ENCODE measurements at regions not wholly inside any gene's neighbourhood (a gene's known extent, or its start where the extent isn't known, plus 50 kb on each side); places are given as distances from the start of the nearest gene placed in this dataset.

DNA sequence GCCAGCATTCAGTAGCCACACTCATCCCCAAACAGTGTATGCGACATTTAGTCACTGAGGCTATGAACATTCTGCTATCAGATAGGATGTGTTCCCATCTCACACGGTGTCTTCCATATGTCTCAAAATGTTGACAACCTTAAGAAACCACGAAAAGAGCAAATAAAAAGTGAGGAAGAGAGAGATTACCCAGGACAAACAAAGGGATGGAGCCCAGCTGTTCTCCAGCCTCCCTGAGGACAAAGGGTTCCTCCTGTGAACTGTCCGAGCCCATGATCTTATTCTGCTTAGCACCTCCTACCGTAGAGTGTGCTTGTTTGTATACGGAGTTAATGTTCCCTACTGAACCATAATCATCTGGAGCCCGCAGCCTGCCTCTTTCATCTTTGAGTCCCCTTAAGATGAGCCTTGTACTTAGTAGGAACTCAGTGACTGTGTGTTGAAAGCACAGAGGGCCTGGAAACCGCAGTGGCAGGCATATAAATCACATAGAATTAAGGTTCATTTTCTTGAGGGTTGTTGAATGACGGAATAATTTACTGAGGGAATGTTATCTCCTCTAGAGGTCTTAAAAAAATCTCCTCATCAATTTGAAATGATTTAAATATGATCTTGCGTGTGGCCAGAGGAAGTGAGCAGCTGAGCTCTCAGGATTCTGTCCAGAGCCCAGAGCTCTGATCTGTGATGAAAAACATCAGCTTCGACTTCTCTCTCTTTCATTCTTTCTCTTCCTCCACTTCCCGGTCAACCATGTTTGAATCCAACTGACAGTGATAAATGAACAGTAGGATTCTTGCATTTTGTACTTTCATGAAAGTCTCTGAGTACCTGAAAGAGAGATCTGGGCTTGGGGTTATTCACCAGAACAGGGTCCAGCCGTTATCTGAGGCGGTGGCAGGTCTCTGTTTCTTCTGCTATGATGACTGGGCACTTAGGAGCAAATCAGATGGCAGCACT, 200.5 kb downstream of the KLF5 start:
- H3K4me3 ChIP-seq, result peak overlapping the region in 1 of 4 donors; percentile 3
- TF ChIP-seq CTCF (IDR thresholded peaks at IDR 0.05) (no peak), EP300 (IDR thresholded peaks at IDR 0.05) (no peak), POLR2AphosphoS5 (IDR thresholded peaks at IDR 0.05) (no peak), POLR2A (IDR thresholded peaks at IDR 0.05; ENCODE audit: low read depth) (no peak)
- intact Hi-C loops (cut with DNase I), result no loop called here
- DNase-seq (ENCODE audit: extremely low spot score), result no peak
- H3K9me3 ChIP-seq, result no peaks in the 10 kb centered on the region
- no peaks in the 10 kb centered on the region for H3K27me3 ChIP-seq
- H3K4me1 ChIP-seq, result no peaks in the 10 kb centered on the region
- no peaks in the 10 kb centered on the region for H3K36me3 ChIP-seq
- WGBS, result 57% methylated on average over 14 of the region's 14 CpGs
- H3K27ac ChIP-seq (replicated peaks in 1 of 4), result no peak overlapping the region

DNA sequence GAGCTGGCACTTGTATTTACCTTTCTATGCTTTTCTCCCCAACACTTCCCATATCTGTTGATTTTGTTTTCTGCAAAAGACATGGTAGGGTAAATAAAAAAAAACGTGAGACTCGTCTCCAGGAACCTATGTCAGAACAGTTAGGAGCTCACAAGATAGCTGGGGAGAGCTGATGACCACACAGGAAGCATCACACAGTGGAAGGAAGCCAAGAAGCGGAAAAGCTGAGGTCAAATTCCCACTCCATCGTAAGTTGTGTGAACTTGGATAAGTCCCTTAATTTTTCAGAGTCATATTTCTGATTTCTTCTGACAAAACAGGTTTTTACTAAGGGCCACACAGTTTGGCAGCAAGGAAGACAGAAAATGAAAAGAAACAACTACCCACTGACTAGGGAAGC, 199.6 kb downstream of the KLF5 start:
- Histone ChIP-seq H3K4me3 (no peak overlapping the region), H3K9me3 (no peaks in the 10 kb centered on the region), H3K27me3 (no peaks in the 10 kb centered on the region), H3K36me3 (no peaks in the 10 kb centered on the region), H3K27ac (replicated peaks in 1 of 4) (no peak overlapping the region), H3K4me1 (no peaks in the 10 kb centered on the region)
- intact Hi-C loops (cut with DNase I), result no loop called here
- DNase-seq (ENCODE audit: extremely low spot score), result no peak
- TF ChIP-seq POLR2AphosphoS5 (IDR thresholded peaks at IDR 0.05) (no peak), CTCF (IDR thresholded peaks at IDR 0.05) (no peak), EP300 (IDR thresholded peaks at IDR 0.05) (no peak), POLR2A (IDR thresholded peaks at IDR 0.05; ENCODE audit: low read depth) (no peak)
- 47% methylated on average over 4 of the region's 4 CpGs for WGBS

- Histone ChIP-seq H3K27me3 (no peaks in the 10 kb centered on the region), H3K9me3 (no peaks in the 10 kb centered on the region), H3K27ac (replicated peaks in 1 of 4) (no peak overlapping the region), H3K4me1 (no peaks in the 10 kb centered on the region), H3K4me3 (no peak overlapping the region), H3K36me3 (no peaks in the 10 kb centered on the region)
- TF ChIP-seq POLR2A (IDR thresholded peaks at IDR 0.05; ENCODE audit: low read depth) (no peak), POLR2AphosphoS5 (IDR thresholded peaks at IDR 0.05) (no peak), EP300 (IDR thresholded peaks at IDR 0.05) (no peak), CTCF (IDR thresholded peaks at IDR 0.05) (no peak)
- intact Hi-C loops (cut with DNase I), result no loop called here
- 77% methylated on average over 2 of the region's 2 CpGs for WGBS
- DNase-seq (ENCODE audit: extremely low spot score), result no peak
Observed at GRCh38 chr13:73254827-73255226, 196.0 kb downstream of the KLF5 start.

DNA sequence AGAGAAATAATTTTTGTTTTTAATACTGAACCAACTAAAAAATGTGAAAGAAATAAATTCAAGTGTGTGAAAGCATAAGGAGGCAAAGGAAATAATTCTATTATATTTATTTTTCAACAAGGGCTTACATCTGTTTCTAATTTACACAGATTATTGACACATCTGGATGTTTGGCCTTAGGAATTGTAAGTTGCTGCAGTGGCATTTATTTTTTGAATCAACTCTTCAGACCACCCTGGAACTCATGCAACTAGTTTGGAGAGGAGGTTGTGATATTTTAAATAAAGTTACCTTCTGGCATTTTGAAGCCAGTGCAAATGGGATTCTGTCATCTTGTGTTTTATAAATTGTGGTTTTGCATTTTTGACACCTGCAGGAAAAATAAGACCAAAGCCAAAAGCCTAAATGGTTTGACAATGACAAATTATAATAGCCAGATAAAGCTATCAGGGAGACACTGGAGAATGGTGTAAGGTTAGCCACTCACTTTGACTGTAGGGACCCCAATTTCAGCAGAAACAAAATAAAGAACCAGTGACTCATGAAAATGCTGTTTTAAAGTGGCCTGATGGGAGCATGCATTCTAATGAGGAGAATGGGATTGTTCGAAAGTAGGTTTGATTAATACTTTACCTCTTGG, 192.9 kb downstream of the KLF5 start:
- Histone ChIP-seq H3K27me3 (no peaks in the 10 kb centered on the region), H3K4me1 (peaks cover 0 to 8% (median 1%) of the 10 kb centered on the region in 4 donors), H3K27ac (replicated peaks in 1 of 4) (no peak overlapping the region), H3K4me3 (no peak overlapping the region), H3K36me3 (no peaks in the 10 kb centered on the region), H3K9me3 (no peaks in the 10 kb centered on the region)
- WGBS, result 85% methylated on average over 1 of the region's 1 CpG
- no peak for DNase-seq (ENCODE audit: extremely low spot score)
- intact Hi-C loops (cut with DNase I), result no loop called here
- TF ChIP-seq EP300 (IDR thresholded peaks at IDR 0.05) (no peak), POLR2A (IDR thresholded peaks at IDR 0.05; ENCODE audit: low read depth) (no peak), CTCF (IDR thresholded peaks at IDR 0.05) (no peak), POLR2AphosphoS5 (IDR thresholded peaks at IDR 0.05) (no peak)

All from esophagus muscularis mucosa (tissue), 4 donors.